IMR-90 (cell line): ENCODE measurements at regions not wholly inside any gene's neighbourhood (a gene's known extent, or its start where the extent isn't known, plus 50 kb on each side); places are given as distances from the start of the nearest gene placed in this dataset.

Source experiments
- ATAC-seq: fragments of 200-7000 bp; cut with Tn5 transposase; 2 replicates; pipeline ENCODE4 v1.9.1; 2020; ENCODE audit warnings: low read depth, mild to moderate bottlenecking, moderate library complexity
- BruUV-seq: library from RNA; stranded (reverse); fragments of 400-500 nt; replicated peaks from 2 replicates; lab custom pipeline; 2021; lab: Mats Ljungman, UMichigan
- CTCF ChIA-PET: fragments of 300-600 bp; formaldehyde crosslinking; extraction: SDS; loops from one replicate; lab custom pipeline; 2021; ENCODE audit warnings: antibody characterized with exemption; lab: Yijun Ruan, JAX
- POLR2A ChIA-PET: fragments of 300-600 bp; sonication (Branson Sonifier 250); formaldehyde crosslinking; loops from one replicate; lab custom pipeline; 2022; ENCODE audit warnings: antibody characterized with exemption; ENCODE audit not compliant: unreplicated experiment; lab: Charles Lee
- DNase-seq: peaks from one replicate; pipeline ENCODE4 v3.0.0; 2013
- H2AFZ ChIP-seq: replicated peaks from 2 replicates; pipeline ENCODE3; 2013; ENCODE audit warnings: low read length, mild to moderate bottlenecking; ENCODE audit not compliant: poor library complexity
- H2AK5ac ChIP-seq: 2 replicates; pipeline ENCODE4 v1.6.1; 2013; ENCODE audit warnings: low read depth, low read length, inconsistent platforms
- H2AK9ac ChIP-seq: replicated peaks from 2 replicates; pipeline ENCODE3; 2013; ENCODE audit warnings: mild to moderate bottlenecking, low read depth, low read length, moderate library complexity; ENCODE audit not compliant: poor library complexity
- H2BK120ac ChIP-seq: 2 replicates; pipeline ENCODE4 v1.6.1; 2013; ENCODE audit warnings: low read depth, low read length, inconsistent platforms
- H2BK15ac ChIP-seq: 3 replicates; pipeline ENCODE4 v1.6.1; 2013; ENCODE audit warnings: low read depth, low read length, inconsistent platforms
- H2BK20ac ChIP-seq: 2 replicates; pipeline ENCODE4 v1.6.1; 2013; ENCODE audit warnings: low read depth, mild to moderate bottlenecking, inconsistent platforms, low read length, moderate library complexity
- H2BK5ac ChIP-seq: 2 replicates; pipeline ENCODE4 v1.6.1; 2013; ENCODE audit warnings: mild to moderate bottlenecking, low read depth, low read length, inconsistent platforms; ENCODE audit not compliant: poor library complexity, severe bottlenecking
- H3K14ac ChIP-seq: replicated peaks from 2 replicates; pipeline ENCODE4 v1.6.1; 2013; ENCODE audit warnings: low read depth, low read length, inconsistent platforms
- H3K18ac ChIP-seq: 2 replicates; pipeline ENCODE4 v1.6.1; 2013; ENCODE audit warnings: low read depth, low read length, control low read depth
- H3K23ac ChIP-seq: 2 replicates; pipeline ENCODE4 v1.6.1; 2013; ENCODE audit warnings: low read depth, low read length, inconsistent platforms
- H3K27ac ChIP-seq: 2 replicates; pipeline ENCODE4 v1.5.1; 2013; ENCODE audit warnings: mild to moderate bottlenecking, control low read depth, low read length; ENCODE audit not compliant: insufficient read depth
- H3K27me3 ChIP-seq: 2 replicates; pipeline ENCODE4 v1.6.1; 2013; ENCODE audit warnings: low read length; ENCODE audit not compliant: control insufficient read depth, insufficient read depth
- H3K36me3 ChIP-seq: 2 replicates; pipeline ENCODE4 v1.6.1; 2013; ENCODE audit warnings: low read length, mixed read lengths; ENCODE audit not compliant: control insufficient read depth, insufficient read depth
- H3K4ac ChIP-seq: 2 replicates; pipeline ENCODE4 v1.6.1; 2013; ENCODE audit warnings: low read depth, low read length, inconsistent platforms
- H3K4me1 ChIP-seq: 2 replicates; pipeline ENCODE4 v1.6.1; 2013; ENCODE audit warnings: low read length, mixed read lengths; ENCODE audit not compliant: control insufficient read depth, insufficient read depth
- H3K4me2 ChIP-seq: 2 replicates; pipeline ENCODE4 v1.6.1; 2013; ENCODE audit warnings: low read depth, mild to moderate bottlenecking, control low read depth, low read length, moderate library complexity
- H3K4me3 ChIP-seq: 2 replicates; pipeline ENCODE4 v1.5.1; 2013; ENCODE audit warnings: low read depth, mild to moderate bottlenecking, control low read depth, low read length, moderate library complexity; ENCODE audit not compliant: insufficient read depth
- H3K56ac ChIP-seq: 2 replicates; pipeline ENCODE4 v1.6.1; 2013; ENCODE audit warnings: low read length, inconsistent platforms; ENCODE audit not compliant: insufficient read depth; ENCODE audit errors: extremely low read depth
- H3K79me1 ChIP-seq, 2 experiments: 2 replicates each; pipeline ENCODE4 v1.6.1; 2013; ENCODE audit warnings: low read length in 2 of 2, inconsistent platforms in 1 of 2, low read depth in 1 of 2
- H3K9ac ChIP-seq: 2 replicates; pipeline ENCODE4 v1.6.1; 2013; ENCODE audit warnings: low read depth, low read length, control low read depth
- H3K9me1 ChIP-seq: 2 replicates; pipeline ENCODE4 v1.6.1; 2013; ENCODE audit warnings: low read length, inconsistent platforms; ENCODE audit not compliant: insufficient read depth
- H3K9me3 ChIP-seq: 2 replicates; pipeline ENCODE4 v1.6.1; 2013; ENCODE audit warnings: low read length; ENCODE audit not compliant: control insufficient read depth, insufficient read depth
- H4K20me1 ChIP-seq: 2 replicates; pipeline ENCODE4 v1.6.1; 2013; ENCODE audit warnings: low read length, inconsistent platforms; ENCODE audit not compliant: insufficient read depth
- H4K5ac ChIP-seq: 2 replicates; pipeline ENCODE4 v1.6.1; 2013; ENCODE audit warnings: mild to moderate bottlenecking, low read depth, low read length, control low read depth
- H4K8ac ChIP-seq, 2 experiments: 2 replicates each; pipeline ENCODE4 v1.6.1; 2013; ENCODE audit warnings: low read depth in 2 of 2, low read length in 2 of 2, control low read depth in 1 of 2, inconsistent platforms in 1 of 2
- H4K91ac ChIP-seq: 2 replicates; pipeline ENCODE4 v1.6.1; 2013; ENCODE audit warnings: low read depth, low read length, inconsistent platforms; ENCODE audit not compliant: insufficient read depth
- BHLHE40 ChIP-seq: fragments of 150-350 bp; IDR thresholded peaks from 2 replicates; pipeline ENCODE4 v1.6.1; 2016; ENCODE audit warnings: mild to moderate bottlenecking, low read depth, low read length
- CEBPB ChIP-seq: IDR thresholded peaks from 2 replicates; pipeline ENCODE4 v1.6.1; 2012; ENCODE audit warnings: low read depth, low read length, improper control_type of control experiment
- CHD1 ChIP-seq: IDR thresholded peaks from 2 replicates; pipeline ENCODE4 v1.6.1; 2012; ENCODE audit warnings: low read depth, low read length, improper control_type of control experiment
- CTCF ChIP-seq: conservative IDR thresholded peaks from 2 replicates; pipeline ENCODE4 v1.5.1; 2012; ENCODE audit warnings: mild to moderate bottlenecking, low read depth, low read length, improper control_type of control experiment
- FOS ChIP-seq: fragments of 150-350 bp; IDR thresholded peaks from 2 replicates; pipeline ENCODE4 v1.6.1; 2016; ENCODE audit warnings: low read depth, low read length
- MAFK ChIP-seq: IDR thresholded peaks from 2 replicates; pipeline ENCODE4 v1.6.1; 2012; ENCODE audit warnings: low read depth, low read length, improper control_type of control experiment
- MAZ ChIP-seq: IDR thresholded peaks from 2 replicates; pipeline ENCODE4 v1.6.1; 2012; ENCODE audit warnings: low read depth, mild to moderate bottlenecking, low read length, improper control_type of control experiment, moderate library complexity, borderline replicate concordance
- MXI1 ChIP-seq: IDR thresholded peaks from 2 replicates; pipeline ENCODE4 v1.6.1; 2012; ENCODE audit warnings: low read depth, mild to moderate bottlenecking, low read length, moderate library complexity, borderline replicate concordance
- NFE2L2 ChIP-seq: fragments of 150-350 bp; IDR thresholded peaks from 2 replicates; pipeline ENCODE4 v1.6.1; 2016; ENCODE audit warnings: low read depth, mild to moderate bottlenecking, low read length
- RAD21 ChIP-seq: IDR thresholded peaks from 2 replicates; pipeline ENCODE4 v1.6.1; 2012; ENCODE audit warnings: low read length, improper control_type of control experiment
- RCOR1 ChIP-seq: IDR thresholded peaks from 2 replicates; pipeline ENCODE4 v1.6.1; 2012; ENCODE audit warnings: mild to moderate bottlenecking, low read length, improper control_type of control experiment; ENCODE audit not compliant: insufficient replicate concordance
- RFX5 ChIP-seq: IDR thresholded peaks from 2 replicates; pipeline ENCODE4 v1.8.0; 2012; ENCODE audit warnings: low read depth, mild to moderate bottlenecking, low read length, moderate library complexity
- SMC3 ChIP-seq: fragments of 150-350 bp; IDR thresholded peaks from 2 replicates; pipeline ENCODE4 v1.6.1; 2016; ENCODE audit warnings: low read depth, mild to moderate bottlenecking, antibody characterized with exemption, low read length, moderate library complexity
- USF2 ChIP-seq: fragments of 150-350 bp; IDR thresholded peaks from 2 replicates; pipeline ENCODE4 v1.6.1; 2017; ENCODE audit warnings: mild to moderate bottlenecking, antibody characterized with exemption, low read length, low read depth
- WGBS, 2 experiments: methylation state at CpG; one replicate each; pipeline versions ENCODE4 v1.1.5 to v1.1.7; 2013; ENCODE audit warnings: missing lambda C conversion rate in 2 of 2; ENCODE audit not compliant: insufficient read length in 1 of 2; ENCODE audit errors: extremely low coverage in 2 of 2; 5-methylcytosine and 5-hydroxymethylcytosine counted together
- dilution Hi-C: fragments of 300-500 bp; cut with HindIII; formaldehyde crosslinking; loops from one replicate; pipeline ENCODE4 v1.14.3; 2018; ENCODE audit warnings: low sequenced_read_pairs; ENCODE audit not compliant: unreplicated experiment
- in situ Hi-C: fragments of 300-500 bp; cut with MboI; formaldehyde crosslinking; loops from 3 replicates; pipeline ENCODE4 v1.14.3; 2019; ENCODE audit warnings: low sequenced_read_pairs, inconsistent platforms, mixed read lengths
- intact Hi-C: fragments of 100-400 bp; cut with micrococcal nuclease; formaldehyde crosslinking; loops from 2 replicates; pipeline ENCODE4 v1.10.0; 2022
- TF ChIP-seq, protein P1 (sequence below): fragments of 150-350 bp; IDR thresholded peaks from 2 replicates; pipeline ENCODE4 v1.6.1; 2016; ENCODE audit warnings: low read depth, mild to moderate bottlenecking, low read length, moderate library complexity, borderline replicate concordance

DNA sequence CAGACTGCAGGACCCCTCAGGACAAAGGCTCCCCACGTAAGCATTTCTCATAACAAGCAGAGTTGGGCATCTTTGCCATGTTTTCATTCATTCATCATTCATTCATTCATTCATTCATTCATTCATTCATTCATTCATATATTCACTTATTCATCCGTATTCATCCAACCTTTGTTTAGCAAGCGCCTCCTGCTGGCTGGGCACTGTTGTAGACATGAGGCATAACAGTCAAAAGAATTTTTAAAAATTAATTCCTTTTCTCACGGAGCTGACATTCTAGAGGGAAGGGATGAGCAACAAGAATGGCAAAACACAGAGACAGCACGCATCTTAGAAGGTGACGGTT lies 351.7 kb upstream of the TNRC6C start:
- no peaks in the 10 kb centered on the region for H3K36me3 ChIP-seq
- BruUV-seq = no TSS peak
- WGBS, 2 experiments = 74% methylated on average over 4 of the region's 6 CpGs; no CpG with 5 or more reads in 1 of the 2 experiments

More for the DNA sequence above, 351.7 kb upstream of the TNRC6C start:
- Histone ChIP-seq H4K91ac (no peak overlapping the region), H3K9me1 (no peaks in the 10 kb centered on the region), H2AK9ac (no peak overlapping the region), H2BK15ac (no peak overlapping the region), H2AFZ (no peak overlapping the region), H3K23ac (no peak overlapping the region), H2BK5ac (no peak overlapping the region), H3K79me1 (no peaks in the 10 kb centered on the region), H3K9ac (no peak overlapping the region), H4K5ac (no peak overlapping the region), H3K18ac (no peak overlapping the region), H3K27me3 (peaks cover 21% of the 10 kb centered on the region), H3K4ac (no peak overlapping the region), H3K9me3 (no peaks in the 10 kb centered on the region), H4K8ac (no peak overlapping the region), H3K4me1 (peaks cover 4% of the 10 kb centered on the region; the same call in 1 of the 2 replicates), H3K4me3 (no peak overlapping the region), H2BK20ac (no peak overlapping the region), H3K14ac (no peak overlapping the region), H2BK120ac (no peak overlapping the region), H3K4me2 (no peak overlapping the region), H2AK5ac (no peak overlapping the region), H3K56ac (no peak overlapping the region), H4K20me1 (no peaks in the 10 kb centered on the region), H3K27ac (no peak overlapping the region)
- ChIA-PET POLR2A (no interaction called here), CTCF (no interaction called here)
- dilution Hi-C loops = no loop called here
- TF ChIP-seq CEBPB (no peak), CHD1 (no peak), NFE2L2 (no peak), USF2 (no peak), RAD21 (no peak), MXI1 (no peak), FOS (no peak), MAFK (no peak), CTCF (no peak), SMC3 (no peak), RCOR1 (no peak), BHLHE40 (no peak), MAZ (no peak), RFX5 (no peak)
- TF ChIP-seq, protein P1, sequence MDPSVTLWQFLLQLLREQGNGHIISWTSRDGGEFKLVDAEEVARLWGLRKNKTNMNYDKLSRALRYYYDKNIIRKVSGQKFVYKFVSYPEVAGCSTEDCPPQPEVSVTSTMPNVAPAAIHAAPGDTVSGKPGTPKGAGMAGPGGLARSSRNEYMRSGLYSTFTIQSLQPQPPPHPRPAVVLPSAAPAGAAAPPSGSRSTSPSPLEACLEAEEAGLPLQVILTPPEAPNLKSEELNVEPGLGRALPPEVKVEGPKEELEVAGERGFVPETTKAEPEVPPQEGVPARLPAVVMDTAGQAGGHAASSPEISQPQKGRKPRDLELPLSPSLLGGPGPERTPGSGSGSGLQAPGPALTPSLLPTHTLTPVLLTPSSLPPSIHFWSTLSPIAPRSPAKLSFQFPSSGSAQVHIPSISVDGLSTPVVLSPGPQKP = no peak
- in situ Hi-C loops = no loop called here
- intact Hi-C loops = no loop called here
- ATAC-seq (no peak), DNase-seq (no peak)
